ENCODE measurements at regions not wholly inside any gene's neighbourhood (a gene's known extent, or its start where the extent isn't known, plus 50 kb on each side); places are given as distances from the start of the nearest gene placed in this dataset.

DNA sequence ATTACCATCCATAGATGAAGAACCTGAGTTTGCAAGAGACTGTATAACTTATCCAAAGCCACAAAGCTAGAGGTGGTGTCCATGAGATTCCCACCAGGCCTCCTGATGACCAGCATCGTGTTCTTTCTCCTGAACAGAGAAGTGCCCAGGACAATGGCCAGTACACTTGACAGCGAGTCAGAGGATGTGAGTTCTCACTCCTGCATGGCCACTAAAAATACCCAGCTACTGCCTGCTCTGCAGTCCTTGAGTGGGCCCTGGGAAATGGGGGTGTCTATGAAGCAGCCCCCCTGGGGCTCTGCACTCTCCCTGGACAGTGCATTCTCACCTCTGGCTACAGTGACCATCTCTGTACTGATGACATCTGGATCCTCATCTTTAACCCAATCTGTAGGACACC is 201.2 kb downstream of the RPLP1 start:
- no CpG with 5 or more reads among the region's 2 CpGs for WGBS (ENCODE audit: insufficient coverage, low lambda C conversion rate)
- Histone ChIP-seq H3K9me3 (ENCODE audit: control insufficient read depth, low read depth, low read length) (no peaks in the 10 kb centered on the region), H3K4me3 (ENCODE audit: low read length) (no peak overlapping the region), H3K27me3 (ENCODE audit: control insufficient read depth, insufficient read depth, low read length) (peaks cover 36% of the 10 kb centered on the region), H3K4me1 (ENCODE audit: control insufficient read depth, insufficient read depth, low read length) (no peaks in the 10 kb centered on the region), H3K36me3 (ENCODE audit: control insufficient read depth, insufficient read depth, low read length) (no peaks in the 10 kb centered on the region), H3K27ac (ENCODE audit: low read length) (no peak overlapping the region)
- DNase-seq: no peak

DNA sequence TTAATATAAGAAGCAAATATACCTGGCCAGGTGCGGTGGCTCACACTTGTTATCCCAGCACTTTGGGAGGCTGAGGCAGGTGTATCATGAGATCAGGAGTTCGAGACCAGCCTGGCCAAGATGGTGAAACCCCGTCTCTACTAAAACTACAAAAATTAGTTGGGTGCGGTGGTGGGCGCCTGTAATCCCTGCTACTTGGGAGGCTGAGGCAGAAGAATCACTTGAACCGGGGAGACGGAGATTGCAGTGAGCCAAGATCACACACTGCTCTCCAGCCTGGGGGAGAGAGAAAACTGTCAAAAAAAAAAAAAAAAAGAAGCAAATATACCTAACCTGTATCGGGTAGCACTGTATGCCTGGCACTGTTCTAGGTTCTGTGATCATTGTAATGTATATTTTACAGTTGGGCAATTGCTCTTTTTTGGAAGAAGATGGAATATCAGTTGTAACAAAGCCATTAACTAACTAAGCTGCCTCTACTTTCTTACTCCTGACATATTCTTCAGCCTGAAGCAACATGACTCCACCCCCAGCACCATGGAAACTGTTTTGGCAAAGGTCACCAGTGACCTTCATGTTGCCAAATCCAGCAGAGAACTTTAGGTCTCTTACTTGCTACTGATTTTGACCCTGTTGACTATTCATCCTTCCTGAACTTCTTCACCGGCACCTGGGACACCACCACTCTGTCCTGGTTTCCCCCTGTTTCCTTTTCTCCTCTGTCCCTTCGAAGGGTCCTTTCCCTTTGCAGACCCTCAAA is 203.8 kb downstream of the RPLP1 start:
- 100% methylated on average over 1 of the region's 10 CpGs for WGBS (ENCODE audit: insufficient coverage, low lambda C conversion rate)
- no peak for DNase-seq
- Histone ChIP-seq H3K4me3 (ENCODE audit: low read length) (no peak overlapping the region), H3K27ac (ENCODE audit: low read length) (no peak overlapping the region), H3K27me3 (ENCODE audit: control insufficient read depth, insufficient read depth, low read length) (peaks cover 38% of the 10 kb centered on the region), H3K4me1 (ENCODE audit: control insufficient read depth, insufficient read depth, low read length) (no peaks in the 10 kb centered on the region), H3K36me3 (ENCODE audit: control insufficient read depth, insufficient read depth, low read length) (no peaks in the 10 kb centered on the region), H3K9me3 (ENCODE audit: control insufficient read depth, low read depth, low read length) (no peaks in the 10 kb centered on the region)

DNA sequence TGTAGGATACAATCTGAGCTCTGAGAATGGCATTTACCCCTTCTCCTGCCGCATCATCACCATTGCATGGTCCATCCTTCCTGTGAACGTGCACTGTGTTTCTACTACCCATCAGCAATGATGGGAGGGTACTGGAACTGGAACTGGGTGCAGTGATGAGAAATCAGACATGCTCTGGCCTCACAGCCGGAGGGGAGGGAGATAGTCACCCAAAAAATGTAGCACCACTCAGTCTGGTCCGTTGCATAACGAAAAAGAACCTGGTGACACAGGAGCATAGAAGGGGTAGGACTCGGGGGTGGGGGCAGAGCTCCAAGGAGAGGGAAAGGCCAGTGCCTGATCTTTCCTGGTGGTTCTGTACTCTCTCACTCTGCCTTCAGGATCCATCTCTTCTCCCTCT is 205.0 kb downstream of the RPLP1 start:
- Histone ChIP-seq H3K9me3 (ENCODE audit: control insufficient read depth, low read depth, low read length) (no peaks in the 10 kb centered on the region), H3K4me3 (ENCODE audit: low read length) (no peak overlapping the region), H3K27me3 (ENCODE audit: control insufficient read depth, insufficient read depth, low read length) (peaks cover 43% of the 10 kb centered on the region), H3K27ac (ENCODE audit: low read length) (no peak overlapping the region), H3K4me1 (ENCODE audit: control insufficient read depth, insufficient read depth, low read length) (no peaks in the 10 kb centered on the region), H3K36me3 (ENCODE audit: control insufficient read depth, insufficient read depth, low read length) (no peaks in the 10 kb centered on the region)
- 100% methylated on average over 1 of the region's 6 CpGs for WGBS (ENCODE audit: insufficient coverage, low lambda C conversion rate)
- DNase-seq: no peak

DNA sequence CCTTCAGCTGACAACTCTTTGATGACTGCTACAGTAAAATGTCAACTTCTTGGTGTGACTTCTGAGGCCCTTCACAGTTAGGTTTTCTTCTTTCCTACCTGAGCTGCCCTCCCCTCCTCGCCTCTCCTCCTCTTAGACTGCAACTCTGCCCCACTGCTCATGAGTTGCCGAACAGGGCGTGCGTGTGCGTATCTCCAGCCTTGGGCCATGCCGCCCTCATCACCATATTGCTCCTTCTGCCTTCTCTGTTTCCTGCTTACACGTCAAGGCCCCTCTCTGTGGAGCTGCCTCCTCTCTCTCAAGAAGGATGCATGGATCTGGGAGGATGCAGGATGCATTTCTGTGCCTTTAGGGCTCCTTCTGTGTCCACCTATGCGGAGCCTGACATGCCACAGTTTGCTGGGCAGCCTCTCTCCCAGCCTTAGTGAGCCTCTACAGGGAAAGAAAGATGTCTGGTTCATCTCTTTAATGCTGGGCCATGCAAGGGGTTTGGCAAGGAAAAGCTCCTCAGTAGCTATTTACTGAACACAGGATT is 205.9 kb downstream of the RPLP1 start:
- H3K36me3 ChIP-seq (ENCODE audit: control insufficient read depth, insufficient read depth, low read length): no peaks in the 10 kb centered on the region
- H3K27me3 ChIP-seq (ENCODE audit: control insufficient read depth, insufficient read depth, low read length): peaks cover 45% of the 10 kb centered on the region
- no peak overlapping the region for H3K4me3 ChIP-seq (ENCODE audit: low read length)
- H3K9me3 ChIP-seq (ENCODE audit: control insufficient read depth, low read depth, low read length): no peaks in the 10 kb centered on the region
- 83% methylated on average over 4 of the region's 8 CpGs for WGBS (ENCODE audit: insufficient coverage, low lambda C conversion rate)
- no peak overlapping the region for H3K27ac ChIP-seq (ENCODE audit: low read length)
- no peak for DNase-seq
- H3K4me1 ChIP-seq (ENCODE audit: control insufficient read depth, insufficient read depth, low read length): no peaks in the 10 kb centered on the region

DNA sequence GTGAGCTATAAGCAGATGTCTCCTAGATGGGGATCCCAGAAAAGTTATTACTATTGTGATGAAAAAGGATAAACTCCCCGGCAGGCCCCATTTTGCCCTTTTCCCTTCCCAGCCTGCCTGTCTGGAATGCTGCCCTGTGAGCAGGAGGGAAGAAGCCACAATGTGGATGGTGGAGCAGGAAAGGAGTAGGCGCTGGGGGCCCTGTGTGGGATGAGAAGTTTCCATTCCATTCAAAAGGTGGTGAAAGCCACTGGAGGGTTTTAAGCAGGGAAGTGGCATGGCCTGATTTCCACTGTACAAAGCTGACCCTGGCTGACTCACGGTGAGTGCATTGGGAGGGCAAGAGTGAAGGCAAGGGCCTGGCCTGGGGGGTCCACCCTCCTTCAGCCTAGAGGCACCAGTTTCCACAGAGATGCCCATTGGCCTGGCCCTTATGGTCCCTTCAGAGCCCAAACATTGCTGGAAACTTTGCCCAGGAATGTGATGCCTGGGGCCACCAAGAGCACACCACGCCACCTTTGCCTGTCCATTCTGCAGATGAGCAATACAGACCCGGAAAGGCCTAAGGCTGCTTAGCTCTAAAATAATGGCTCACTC is 206.9 kb downstream of the RPLP1 start:
- Histone ChIP-seq H3K27ac (ENCODE audit: low read length) (no peak overlapping the region), H3K9me3 (ENCODE audit: control insufficient read depth, low read depth, low read length) (no peaks in the 10 kb centered on the region), H3K4me1 (ENCODE audit: control insufficient read depth, insufficient read depth, low read length) (no peaks in the 10 kb centered on the region), H3K4me3 (ENCODE audit: low read length) (no peak overlapping the region), H3K36me3 (ENCODE audit: control insufficient read depth, insufficient read depth, low read length) (no peaks in the 10 kb centered on the region), H3K27me3 (ENCODE audit: control insufficient read depth, insufficient read depth, low read length) (peaks cover 56% of the 10 kb centered on the region)
- no CpG with 5 or more reads among the region's 5 CpGs for WGBS (ENCODE audit: insufficient coverage, low lambda C conversion rate)
- no peak for DNase-seq

DNA sequence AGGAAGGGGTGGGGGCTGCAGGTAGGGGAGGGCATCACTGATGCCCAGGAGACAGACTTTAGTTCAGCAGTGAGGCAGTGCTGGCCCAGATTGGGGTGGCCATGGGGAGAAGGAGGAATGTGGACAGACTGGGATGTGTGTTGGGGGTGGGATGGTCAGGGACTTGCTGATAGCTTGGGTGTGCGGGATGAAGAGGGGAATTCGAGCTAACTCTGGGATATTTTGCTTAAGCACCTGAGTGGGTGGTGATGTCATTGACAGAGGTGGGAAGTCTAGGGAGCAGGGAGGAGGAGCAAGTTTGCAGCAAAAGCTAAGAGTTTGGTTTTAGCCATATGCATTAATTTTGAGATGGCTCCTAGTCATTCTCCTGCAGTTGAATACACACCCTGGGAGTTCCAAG is 207.5 kb downstream of the RPLP1 start:
- Histone ChIP-seq H3K4me1 (ENCODE audit: control insufficient read depth, insufficient read depth, low read length) (no peaks in the 10 kb centered on the region), H3K27me3 (ENCODE audit: control insufficient read depth, insufficient read depth, low read length) (peaks cover 62% of the 10 kb centered on the region), H3K36me3 (ENCODE audit: control insufficient read depth, insufficient read depth, low read length) (no peaks in the 10 kb centered on the region), H3K27ac (ENCODE audit: low read length) (no peak overlapping the region), H3K9me3 (ENCODE audit: control insufficient read depth, low read depth, low read length) (no peaks in the 10 kb centered on the region), H3K4me3 (ENCODE audit: low read length) (no peak overlapping the region)
- no CpG with 5 or more reads among the region's 2 CpGs for WGBS (ENCODE audit: insufficient coverage, low lambda C conversion rate)
- no peak for DNase-seq

DNA sequence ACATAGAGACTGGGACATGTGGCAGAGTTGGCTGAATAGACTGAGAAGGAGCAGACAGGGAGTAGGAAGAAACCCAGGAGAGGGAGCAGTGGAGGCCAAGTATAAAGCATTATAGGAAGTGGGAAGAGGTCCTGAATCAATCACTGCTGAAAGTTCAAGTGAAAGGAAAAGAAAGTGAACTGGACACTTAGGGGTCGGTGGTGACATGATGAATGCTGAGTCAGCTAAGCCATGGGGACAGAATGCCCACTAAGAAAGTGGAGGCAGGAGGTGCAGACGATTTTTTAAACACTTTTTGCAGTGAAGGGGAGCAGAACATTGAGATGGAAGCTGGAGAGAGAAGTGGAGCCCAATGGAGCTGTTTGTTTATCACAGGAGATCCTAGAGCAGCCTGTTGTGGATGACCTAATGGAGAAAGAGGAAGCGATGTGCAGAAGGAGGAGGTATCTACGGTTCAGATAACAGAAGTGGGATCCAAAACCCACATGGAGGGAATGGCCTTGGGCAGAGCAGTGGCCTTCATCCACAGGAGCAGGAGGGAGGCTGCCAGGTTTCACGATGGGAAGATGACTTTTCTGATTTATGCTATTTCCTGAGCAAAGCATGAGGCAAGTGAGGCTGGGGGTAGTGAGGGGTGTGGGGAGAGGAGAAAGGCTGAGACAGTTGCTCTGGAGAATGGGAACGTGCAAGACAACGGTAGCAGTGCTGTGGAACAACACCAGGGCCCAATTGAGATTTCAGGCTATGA is 208.2 kb downstream of the RPLP1 start:
- Histone ChIP-seq H3K27me3 (ENCODE audit: control insufficient read depth, insufficient read depth, low read length) (peaks cover 69% of the 10 kb centered on the region), H3K27ac (ENCODE audit: low read length) (no peak overlapping the region)

DNA sequence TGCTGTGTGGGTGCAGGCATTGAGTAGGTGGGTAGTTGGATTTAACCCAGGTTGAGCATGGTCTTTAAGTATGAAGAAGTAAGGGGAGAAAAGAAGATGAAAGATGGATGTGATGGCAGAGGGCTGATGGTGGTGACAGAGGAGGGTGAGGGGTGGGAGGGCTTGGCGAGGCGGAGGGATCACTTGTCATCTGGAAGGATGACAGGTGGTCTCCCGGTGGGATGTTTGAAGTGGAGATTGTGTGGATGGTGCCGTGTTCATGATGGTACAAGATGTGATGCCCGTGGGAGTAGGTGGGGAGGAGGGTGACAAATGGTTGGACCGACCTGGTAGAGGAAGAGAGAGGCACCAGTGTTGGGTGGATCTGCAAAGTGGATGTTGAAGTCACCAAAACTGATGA is 208.8 kb downstream of the RPLP1 start:
- Histone ChIP-seq H3K4me1 (ENCODE audit: control insufficient read depth, insufficient read depth, low read length) (no peaks in the 10 kb centered on the region), H3K27me3 (ENCODE audit: control insufficient read depth, insufficient read depth, low read length) (peaks cover 75% of the 10 kb centered on the region), H3K9me3 (ENCODE audit: control insufficient read depth, low read depth, low read length) (no peaks in the 10 kb centered on the region), H3K27ac (ENCODE audit: low read length) (no peak overlapping the region), H3K4me3 (ENCODE audit: low read length) (no peak overlapping the region), H3K36me3 (ENCODE audit: control insufficient read depth, insufficient read depth, low read length) (no peaks in the 10 kb centered on the region)
- 100% methylated on average over 1 of the region's 6 CpGs for WGBS (ENCODE audit: insufficient coverage, low lambda C conversion rate)
- DNase-seq: no peak

More for the DNA sequence above, 208.2 kb downstream of the RPLP1 start:
- 50% methylated on average over 1 of the region's 7 CpGs for WGBS (ENCODE audit: insufficient coverage, low lambda C conversion rate)
- no peak overlapping the region for H3K4me3 ChIP-seq (ENCODE audit: low read length)
- H3K9me3 ChIP-seq (ENCODE audit: control insufficient read depth, low read depth, low read length): no peaks in the 10 kb centered on the region
- no peaks in the 10 kb centered on the region for H3K4me1 ChIP-seq (ENCODE audit: control insufficient read depth, insufficient read depth, low read length)
- no peaks in the 10 kb centered on the region for H3K36me3 ChIP-seq (ENCODE audit: control insufficient read depth, insufficient read depth, low read length)
- no peak for DNase-seq

DNA sequence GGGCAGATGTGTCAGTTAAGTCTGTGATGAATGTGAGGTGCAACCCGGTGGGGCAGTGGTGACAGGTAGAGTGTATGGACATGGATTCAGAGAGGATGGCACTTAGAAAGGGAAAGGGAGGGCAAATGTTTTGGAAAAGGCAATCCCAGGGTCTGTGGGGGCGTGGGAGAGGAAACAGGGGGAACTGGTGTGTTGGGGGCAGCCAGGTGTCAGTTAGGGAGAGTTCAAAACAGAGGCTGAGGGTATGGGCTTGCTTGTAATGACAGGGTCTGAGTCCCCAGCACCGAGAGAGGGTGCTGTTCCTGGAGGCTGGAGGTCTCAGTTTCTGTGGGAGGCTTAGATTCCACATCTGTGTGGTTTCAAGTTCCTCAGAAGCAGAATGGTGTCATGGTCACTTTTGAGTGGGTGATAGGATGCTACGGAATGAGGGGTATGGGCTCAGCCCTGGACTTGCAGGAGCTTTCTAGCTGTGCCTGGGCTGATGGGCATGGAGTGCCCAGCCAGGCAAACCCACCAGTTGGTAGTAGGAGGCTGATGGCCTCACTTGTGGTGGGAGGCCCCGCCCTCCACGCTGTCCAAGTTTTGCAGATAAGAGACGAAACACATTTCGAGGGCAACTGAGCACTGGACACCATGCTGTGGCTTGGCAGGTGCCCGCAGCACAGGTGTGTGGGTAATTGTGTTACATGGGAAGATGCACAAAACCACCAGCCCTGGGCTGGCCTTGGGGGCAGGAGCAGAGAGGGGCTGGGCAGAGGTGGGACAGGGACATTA is 209.4 kb downstream of the RPLP1 start:
- Histone ChIP-seq H3K27me3 (ENCODE audit: control insufficient read depth, insufficient read depth, low read length) (peaks cover 72% of the 10 kb centered on the region), H3K9me3 (ENCODE audit: control insufficient read depth, low read depth, low read length) (no peaks in the 10 kb centered on the region), H3K4me3 (ENCODE audit: low read length) (no peak overlapping the region), H3K4me1 (ENCODE audit: control insufficient read depth, insufficient read depth, low read length) (no peaks in the 10 kb centered on the region), H3K36me3 (ENCODE audit: control insufficient read depth, insufficient read depth, low read length) (no peaks in the 10 kb centered on the region), H3K27ac (ENCODE audit: low read length) (no peak overlapping the region)
- WGBS (ENCODE audit: insufficient coverage, low lambda C conversion rate): 100% methylated on average over 1 of the region's 9 CpGs
- DNase-seq: no peak

DNA sequence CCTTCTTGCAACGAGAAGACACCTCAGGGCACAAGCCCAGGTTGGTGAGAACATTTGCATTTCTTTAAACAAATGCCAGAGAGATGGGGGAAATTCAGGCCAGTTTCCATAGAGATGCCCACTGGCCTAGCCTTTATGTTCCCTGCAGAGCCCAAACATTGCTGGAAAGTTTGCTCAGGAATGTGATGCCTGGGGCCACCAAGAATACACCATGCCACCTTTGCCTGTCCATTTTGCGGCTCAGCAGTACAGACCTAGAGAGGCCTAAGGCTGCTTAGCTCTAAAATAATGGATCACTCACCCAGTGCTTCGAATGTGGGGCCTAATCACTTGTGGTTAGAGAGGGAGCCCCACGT is 210.0 kb downstream of the RPLP1 start:
- H3K27me3 ChIP-seq (ENCODE audit: control insufficient read depth, insufficient read depth, low read length): peaks cover 72% of the 10 kb centered on the region
- no peak overlapping the region for H3K27ac ChIP-seq (ENCODE audit: low read length)
- no peak overlapping the region for H3K4me3 ChIP-seq (ENCODE audit: low read length)
- no peaks in the 10 kb centered on the region for H3K9me3 ChIP-seq (ENCODE audit: control insufficient read depth, low read depth, low read length)
- no peaks in the 10 kb centered on the region for H3K36me3 ChIP-seq (ENCODE audit: control insufficient read depth, insufficient read depth, low read length)
- DNase-seq: no peak
- H3K4me1 ChIP-seq (ENCODE audit: control insufficient read depth, insufficient read depth, low read length): no peaks in the 10 kb centered on the region
- WGBS (ENCODE audit: insufficient coverage, low lambda C conversion rate): no CpG with 5 or more reads among the region's 4 CpGs
